Tibial artery (tissue), 4 donors: ENCODE measurements at regions not wholly inside any gene's neighbourhood (a gene's known extent, or its start where the extent isn't known, plus 50 kb on each side); places are given as distances from the start of the nearest gene placed in this dataset.
"Not testable (repeated sequence)": the region's sequence is repeated elsewhere in the genome, so short reads cannot be mapped to it uniquely, and the experiment has no call there.

Experiments
- DNase-seq, 2 donors: peaks; one replicate each; pipeline ENCODE4 v3.0.0-alpha.2; 2019
- H3K27ac ChIP-seq, 2 donors: fragments of 200-600 bp; sonication (generic) in 1 of 2; 1 replicate in 1 of 2; 2 replicates in 1 of 2; pipeline ENCODE4 v1.5.1; 2018 to 2019; ENCODE audit warnings: mild to moderate bottlenecking in 1 of 2
- H3K27me3 ChIP-seq, 2 donors: fragments of 200-600 bp; sonication (generic) in 1 of 2; one replicate each; pipeline versions ENCODE4 v1.5.1 to v1.6.0; 2016 to 2019
- H3K36me3 ChIP-seq, 3 donors: fragments of 200-600 bp; sonication (generic) in 2 of 3; one replicate each; pipeline ENCODE4 v1.5.1; 2016 to 2019; ENCODE audit warnings: mild to moderate bottlenecking in 2 of 3
- H3K4me1 ChIP-seq, 4 donors: fragments of 200-600 bp; sonication (generic) in 2 of 4; 1 replicate in 3 of 4; 2 replicates in 1 of 4; pipeline ENCODE4 v1.5.1; 2016 to 2019
- H3K4me3 ChIP-seq, 2 donors: fragments of 200-600 bp; sonication (generic) in 1 of 2; 1 replicate in 1 of 2; 2 replicates in 1 of 2; pipeline ENCODE4 v1.5.1; 2018 to 2019; ENCODE audit warnings: mild to moderate bottlenecking in 2 of 2
- H3K9me3 ChIP-seq, 3 donors: fragments of 200-600 bp; sonication (generic) in 1 of 3; one replicate each; pipeline ENCODE4 v1.5.1; 2016 to 2019
- intact Hi-C: fragments of 100-400 bp; cut with DNase I; formaldehyde crosslinking; loops from one replicate; pipeline ENCODE4 v1.15.0; 2023; ENCODE audit warnings: low total_unique reads
- TF ChIP-seq, protein P1 (sequence below), 2 experiments: fragments of 200-600 bp in 1 of 2; fragments of 450-650 bp in 1 of 2; IDR thresholded peaks; one replicate each; pipeline ENCODE4 v1.5.1; 2017 to 2019; ENCODE audit warnings: antibody characterized with exemption in 2 of 2, mild to moderate bottlenecking in 1 of 2, moderate library complexity in 1 of 2

DNA sequence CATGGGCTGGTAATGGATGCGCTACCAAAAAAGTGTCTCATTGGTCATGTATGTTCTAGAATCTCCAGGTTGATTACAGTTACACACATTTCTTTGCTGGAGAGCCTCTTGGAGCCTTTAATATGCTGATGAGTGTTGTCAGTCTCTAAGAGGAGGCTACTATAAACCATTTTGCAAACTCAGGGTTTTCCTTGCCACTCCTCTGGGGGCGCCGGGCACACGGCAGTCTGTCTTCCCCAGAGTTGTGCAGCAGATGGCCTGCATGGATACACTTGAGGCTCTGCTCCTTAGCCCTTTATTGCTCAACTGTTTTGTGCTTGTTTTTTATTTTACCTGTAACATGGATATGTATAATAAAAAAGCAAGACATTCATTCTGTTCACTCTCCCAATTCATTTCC lies 196.5 kb downstream of the ACTR3B start:
- intact Hi-C loops: no loop called here
- Histone ChIP-seq H3K9me3 (no peaks in the 10 kb centered on the region), H3K4me3 (no peak overlapping the region)

DNA sequence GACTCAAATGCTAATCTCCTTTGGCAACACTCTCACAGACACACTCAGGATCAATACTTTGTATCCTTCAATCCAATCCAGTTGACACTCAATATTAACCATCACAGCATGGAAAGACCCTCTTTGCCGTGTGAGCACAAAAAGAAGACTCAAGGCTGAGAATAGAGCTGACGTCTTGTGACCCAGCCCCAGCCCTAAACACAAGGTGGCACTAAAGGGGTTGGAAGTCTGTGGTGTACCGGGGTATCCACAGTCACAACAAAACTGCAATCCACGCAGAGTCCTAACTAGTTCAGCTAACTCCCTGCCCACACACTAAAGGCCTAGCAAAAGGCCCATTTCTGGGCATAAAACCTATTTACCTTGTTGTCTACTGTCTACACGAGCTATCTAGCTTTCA lies 200.1 kb downstream of the ACTR3B start:
- H3K4me1 ChIP-seq: no peaks in the 10 kb centered on the region
- no peaks in the 10 kb centered on the region for H3K36me3 ChIP-seq
- DNase-seq: no peak
- H3K27me3 ChIP-seq: no peaks in the 10 kb centered on the region
- TF ChIP-seq, protein P1, sequence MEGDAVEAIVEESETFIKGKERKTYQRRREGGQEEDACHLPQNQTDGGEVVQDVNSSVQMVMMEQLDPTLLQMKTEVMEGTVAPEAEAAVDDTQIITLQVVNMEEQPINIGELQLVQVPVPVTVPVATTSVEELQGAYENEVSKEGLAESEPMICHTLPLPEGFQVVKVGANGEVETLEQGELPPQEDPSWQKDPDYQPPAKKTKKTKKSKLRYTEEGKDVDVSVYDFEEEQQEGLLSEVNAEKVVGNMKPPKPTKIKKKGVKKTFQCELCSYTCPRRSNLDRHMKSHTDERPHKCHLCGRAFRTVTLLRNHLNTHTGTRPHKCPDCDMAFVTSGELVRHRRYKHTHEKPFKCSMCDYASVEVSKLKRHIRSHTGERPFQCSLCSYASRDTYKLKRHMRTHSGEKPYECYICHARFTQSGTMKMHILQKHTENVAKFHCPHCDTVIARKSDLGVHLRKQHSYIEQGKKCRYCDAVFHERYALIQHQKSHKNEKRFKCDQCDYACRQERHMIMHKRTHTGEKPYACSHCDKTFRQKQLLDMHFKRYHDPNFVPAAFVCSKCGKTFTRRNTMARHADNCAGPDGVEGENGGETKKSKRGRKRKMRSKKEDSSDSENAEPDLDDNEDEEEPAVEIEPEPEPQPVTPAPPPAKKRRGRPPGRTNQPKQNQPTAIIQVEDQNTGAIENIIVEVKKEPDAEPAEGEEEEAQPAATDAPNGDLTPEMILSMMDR (IDR thresholded peaks at IDR 0.05): no peak
- H3K9me3 ChIP-seq: peaks cover 0 to 2% (median 0%) of the 10 kb centered on the region in 3 donors
- intact Hi-C loops: no loop called here
- H3K4me3 ChIP-seq: no peak overlapping the region
- no peak overlapping the region for H3K27ac ChIP-seq

More for the DNA sequence above, 196.5 kb downstream of the ACTR3B start:
- H3K4me1 ChIP-seq: no peaks in the 10 kb centered on the region
- TF ChIP-seq, protein P1 (IDR thresholded peaks at IDR 0.05): no peak
- no peaks in the 10 kb centered on the region for H3K36me3 ChIP-seq
- H3K27ac ChIP-seq: no peak overlapping the region
- DNase-seq: no peak
- H3K27me3 ChIP-seq: no peaks in the 10 kb centered on the region

DNA sequence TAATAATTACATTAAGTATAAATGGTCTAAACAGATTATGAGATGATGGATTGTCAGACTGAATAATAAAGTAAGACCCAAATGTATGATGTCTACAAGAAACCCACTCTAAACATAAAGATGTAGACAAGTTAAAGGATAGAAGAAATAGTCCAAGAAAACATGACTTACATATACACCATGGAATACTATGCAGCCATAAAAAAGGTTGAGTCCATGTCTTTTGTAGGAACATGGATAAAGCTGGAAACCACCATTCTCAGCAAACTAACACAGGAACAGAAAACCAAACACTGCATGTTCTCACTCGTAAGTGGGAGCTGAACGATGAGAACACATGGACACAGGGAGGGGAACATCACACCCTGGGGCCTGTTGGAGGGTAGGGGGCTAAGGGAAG lies 202.2 kb downstream of the ACTR3B start:
- H3K36me3 ChIP-seq, DNase-seq, H3K27me3 ChIP-seq, intact Hi-C loops, H3K4me3 ChIP-seq, H3K27ac ChIP-seq, H3K4me1 ChIP-seq, H3K9me3 ChIP-seq: not testable (repeated sequence)

DNA sequence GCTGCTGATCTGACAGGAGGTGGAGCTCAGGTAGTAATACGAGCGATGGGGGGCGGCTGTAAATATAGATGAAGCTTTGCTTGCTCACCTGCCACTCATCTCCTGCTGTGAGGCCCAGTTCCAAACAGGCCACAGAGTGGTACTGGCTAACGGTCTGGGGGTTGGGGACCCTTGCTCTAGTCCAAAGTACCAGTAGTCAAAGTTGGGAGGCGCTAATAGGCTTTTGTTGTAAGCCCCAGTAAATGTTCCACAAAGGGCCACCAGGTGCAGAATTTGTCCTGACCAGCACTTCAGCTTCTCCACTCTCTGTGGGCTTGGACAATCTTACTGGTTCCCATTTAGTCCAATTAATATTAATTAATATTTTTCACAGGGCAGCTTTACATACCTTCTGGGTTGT lies 206.6 kb downstream of the ACTR3B start:
- no peaks in the 10 kb centered on the region for H3K27me3 ChIP-seq
- H3K27ac ChIP-seq: no peak overlapping the region
- no peak overlapping the region for H3K4me3 ChIP-seq
- H3K9me3 ChIP-seq: peaks cover 2 to 9% (median 8%) of the 10 kb centered on the region in 3 donors
- no peaks in the 10 kb centered on the region for H3K4me1 ChIP-seq
- no peak for DNase-seq
- intact Hi-C loops: no loop called here
- TF ChIP-seq, protein P1 (IDR thresholded peaks at IDR 0.05): no peak
- no peaks in the 10 kb centered on the region for H3K36me3 ChIP-seq

DNA sequence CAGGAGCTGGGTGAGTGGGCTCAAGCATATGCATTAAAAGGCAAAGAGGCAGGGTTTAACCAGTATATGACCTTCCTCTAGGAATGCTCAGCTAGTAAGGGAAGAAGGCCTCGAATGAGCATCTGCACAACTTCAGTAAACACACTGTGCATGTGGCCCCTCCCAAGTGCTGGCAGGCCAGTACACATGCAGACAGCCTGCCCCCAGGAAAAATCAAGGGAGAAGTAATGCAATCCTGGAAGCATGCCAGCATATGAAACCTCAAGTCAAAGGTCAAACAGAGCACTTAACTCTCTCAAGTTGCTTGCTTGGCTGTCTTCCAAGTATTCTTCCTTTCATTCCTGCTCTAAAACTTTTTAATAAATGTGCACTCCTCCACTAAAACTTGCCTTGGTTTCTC lies 208.4 kb downstream of the ACTR3B start:
- H3K4me1 ChIP-seq: no peaks in the 10 kb centered on the region
- H3K27ac ChIP-seq: no peak overlapping the region
- H3K9me3 ChIP-seq: peaks cover 0 to 9% (median 8%) of the 10 kb centered on the region in 3 donors
- intact Hi-C loops: no loop called here
- no peak for DNase-seq
- H3K27me3 ChIP-seq: no peaks in the 10 kb centered on the region
- no peak overlapping the region for H3K4me3 ChIP-seq
- no peaks in the 10 kb centered on the region for H3K36me3 ChIP-seq
- TF ChIP-seq, protein P1 (IDR thresholded peaks at IDR 0.05): no peak

DNA sequence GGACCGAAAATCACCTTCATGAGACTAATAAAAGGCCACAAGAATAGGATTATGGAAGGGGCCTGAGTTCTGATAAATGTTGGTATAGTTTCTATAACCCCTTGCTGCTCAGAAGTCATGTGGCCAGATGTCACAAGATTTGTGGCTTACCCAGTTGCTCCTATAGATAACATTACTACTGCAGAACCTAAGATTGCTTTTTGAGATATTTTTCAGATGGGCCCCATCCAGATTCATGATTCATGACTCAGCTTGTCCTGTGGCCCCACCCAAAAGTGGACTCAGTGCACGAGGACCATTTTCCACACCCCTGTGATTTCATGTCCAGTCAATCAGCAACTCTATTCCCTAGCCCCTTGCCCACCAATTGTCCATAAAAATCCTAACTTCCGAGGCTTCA lies 209.0 kb downstream of the ACTR3B start:
- H3K9me3 ChIP-seq: peaks cover 0 to 9% (median 8%) of the 10 kb centered on the region in 3 donors
- TF ChIP-seq, protein P1 (IDR thresholded peaks at IDR 0.05): no peak
- no peak overlapping the region for H3K4me3 ChIP-seq
- no peaks in the 10 kb centered on the region for H3K4me1 ChIP-seq
- H3K36me3 ChIP-seq: no peaks in the 10 kb centered on the region
- intact Hi-C loops: no loop called here
- no peak for DNase-seq
- H3K27ac ChIP-seq: no peak overlapping the region
- no peaks in the 10 kb centered on the region for H3K27me3 ChIP-seq
